Body of pancreas (tissue), 4 donors: ENCODE measurements at regions not wholly inside any gene's neighbourhood (a gene's known extent, or its start where the extent isn't known, plus 50 kb on each side); places are given as distances from the start of the nearest gene placed in this dataset.

Source experiments
- ATAC-seq: fragments of 150-250 bp; one replicate; pipeline ENCODE4 v1.9.1; 2016
- DNase-seq, 4 donors: peaks; one replicate each; pipeline ENCODE4 v3.0.0-alpha.2; 2019
- H3K27ac ChIP-seq, 4 donors: fragments of 200-600 bp; sonication (generic); 1 replicate in 3 of 4; 2 replicates in 1 of 4; pipeline versions ENCODE4 v1.5.1 to v1.6.1; 2016 to 2019; ENCODE audit warnings: mild to moderate bottlenecking in 1 of 4, mixed read lengths in 1 of 4, moderate library complexity in 1 of 4
- H3K27me3 ChIP-seq, 2 donors: fragments of 200-600 bp; sonication (generic); one replicate each; pipeline ENCODE4 v1.6.0; 2016; ENCODE audit warnings: mild to moderate bottlenecking in 1 of 2
- H3K36me3 ChIP-seq, 2 donors: fragments of 200-600 bp; sonication (generic); replicated peaks in 1 of 2; 2 replicates each; pipeline ENCODE4 v1.5.1; 2016; ENCODE audit warnings: low read depth in 2 of 2; ENCODE audit not compliant: insufficient read depth in 1 of 2
- H3K4me1 ChIP-seq: fragments of 200-600 bp; sonication (generic); one replicate; pipeline ENCODE4 v1.6.0; 2016
- H3K4me3 ChIP-seq, 2 donors: fragments of 200-600 bp; sonication (generic); 1 replicate in 1 of 2; 2 replicates in 1 of 2; pipeline ENCODE4 v1.5.1; 2016 to 2019
- H3K9me3 ChIP-seq, 3 donors: fragments of 200-600 bp; sonication (generic); 1 replicate in 2 of 3; 2 replicates in 1 of 3; pipeline ENCODE4 v1.5.1; 2016
- CTCF ChIP-seq, 7 experiments: fragments of 450-650 bp in 4 of 7; fragments of 200-600 bp in 3 of 7; sonication (generic) in 3 of 7; IDR thresholded peaks; one replicate each; pipeline ENCODE4 v1.5.1; 2016 to 2019; ENCODE audit warnings: antibody characterized with exemption in 7 of 7
- POLR2A ChIP-seq, 3 donors: fragments of 450-650 bp; IDR thresholded peaks; one replicate each; pipeline ENCODE4 v1.6.1; 2016; ENCODE audit warnings: antibody characterized with exemption in 3 of 3, mild to moderate bottlenecking in 2 of 3
- WGBS, 2 donors: methylation state at CpG; one replicate each; pipeline ENCODE4 v1.1.5; 2017; 5-methylcytosine and 5-hydroxymethylcytosine counted together
- intact Hi-C: fragments of 100-400 bp; cut with DNase I; formaldehyde crosslinking; loops from one replicate; pipeline ENCODE4 v1.15.1; 2023

DNA sequence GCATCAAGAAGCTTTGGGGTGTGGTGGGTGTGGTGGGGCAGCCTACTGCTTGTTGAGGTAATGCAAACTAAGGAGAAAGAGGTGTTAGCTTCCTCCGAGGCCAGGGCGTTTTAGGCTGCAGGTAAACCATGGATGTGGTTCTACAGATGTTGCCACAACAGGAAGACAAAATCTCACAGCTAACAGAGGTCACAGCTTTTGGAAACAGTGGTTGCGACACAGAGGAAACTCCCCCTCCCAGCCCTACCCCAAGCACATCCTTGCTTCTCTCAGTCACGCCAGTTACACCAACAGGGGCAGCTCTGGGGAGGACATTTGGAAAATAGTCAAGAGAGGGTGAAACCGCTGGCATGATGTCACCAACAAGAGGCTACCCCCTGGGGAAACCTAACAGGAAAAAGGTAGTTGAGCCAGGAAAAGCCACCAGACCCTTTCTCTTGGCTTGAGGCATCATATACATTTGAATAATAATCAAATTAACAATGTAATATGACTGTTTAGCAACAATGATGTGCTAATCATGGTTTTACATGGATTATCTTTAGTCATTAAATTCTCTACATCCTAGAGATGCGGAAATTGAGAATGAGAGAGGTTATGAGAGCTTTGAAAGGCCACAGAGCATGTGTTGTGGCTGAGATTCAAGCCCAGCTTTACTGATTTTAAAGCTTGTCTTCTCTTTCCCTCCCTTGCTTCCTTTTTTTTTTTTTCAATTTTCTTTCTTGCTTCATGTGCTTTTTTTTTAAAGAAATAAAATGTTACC, 82.2 kb upstream of the IL12B start:
- H3K4me3 ChIP-seq: no peak overlapping the region
- H3K36me3 ChIP-seq: no peaks in the 10 kb centered on the region
- TF ChIP-seq CTCF (IDR thresholded peaks at IDR 0.05): no peak
- TF ChIP-seq POLR2A (IDR thresholded peaks at IDR 0.05): no peak
- intact Hi-C loops: no loop called here
- H3K27me3 ChIP-seq: no peaks in the 10 kb centered on the region
- ATAC-seq: no peak
- H3K9me3 ChIP-seq: no peaks in the 10 kb centered on the region
- WGBS, 2 donors: 48 to 70% methylated on average over 6 of the region's 6 CpGs
- DNase-seq: peak in 1 of 4 donors; percentile 16
- H3K27ac ChIP-seq: no peak overlapping the region
- no peaks in the 10 kb centered on the region for H3K4me1 ChIP-seq

DNA sequence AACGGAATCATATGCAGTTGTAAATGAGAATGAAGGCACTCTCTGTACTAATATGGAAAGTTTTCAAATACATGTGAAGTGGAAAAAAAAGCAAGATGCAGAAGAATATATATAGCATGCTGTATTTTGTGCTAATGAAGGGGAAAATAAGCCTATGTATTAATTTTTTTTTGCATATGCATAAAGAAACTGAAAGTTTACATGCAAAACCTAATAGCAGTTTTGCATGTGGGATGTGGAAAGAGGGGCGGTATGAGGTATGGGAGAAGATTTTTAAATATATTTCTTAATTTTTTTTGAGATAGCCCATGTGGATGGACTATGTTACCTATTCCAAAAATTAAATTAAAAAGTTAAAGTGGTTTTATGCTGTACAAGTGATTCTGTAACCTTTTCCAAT, 83.7 kb upstream of the IL12B start:
- Histone ChIP-seq H3K4me3 (no peak overlapping the region), H3K27me3 (no peaks in the 10 kb centered on the region), H3K9me3 (no peaks in the 10 kb centered on the region), H3K36me3 (no peaks in the 10 kb centered on the region), H3K4me1 (no peaks in the 10 kb centered on the region), H3K27ac (no peak overlapping the region)
- WGBS, 2 donors: 50 to 55% methylated on average over 2 of the region's 2 CpGs
- DNase-seq: no peak
- intact Hi-C loops: no loop called here
- TF ChIP-seq POLR2A (IDR thresholded peaks at IDR 0.05) (no peak), CTCF (IDR thresholded peaks at IDR 0.05) (no peak)
- ATAC-seq: no peak

- H3K27ac ChIP-seq: no peak overlapping the region
- H3K9me3 ChIP-seq: no peaks in the 10 kb centered on the region
- intact Hi-C loops: no loop called here
- H3K4me1 ChIP-seq: no peaks in the 10 kb centered on the region
- no peak for ATAC-seq
- peak in 1 of 4 donors; percentile 7 for DNase-seq
- no peaks in the 10 kb centered on the region for H3K36me3 ChIP-seq
- TF ChIP-seq CTCF (IDR thresholded peaks at IDR 0.05) (no peak), POLR2A (IDR thresholded peaks at IDR 0.05) (no peak)
- no peak overlapping the region for H3K4me3 ChIP-seq
- no peaks in the 10 kb centered on the region for H3K27me3 ChIP-seq
- 71 to 77% methylated on average over 11 of the region's 11 CpGs for WGBS, 2 donors
These were observed 85.1 kb upstream of the IL12B start for GRCh38 chr5:159415301-159415937.

GRCh38 chr5:159416438-159416837, 86.2 kb upstream of the IL12B start:
- ATAC-seq (no peak), DNase-seq (no peak)
- H3K4me1 ChIP-seq: no peaks in the 10 kb centered on the region
- H3K4me3 ChIP-seq: no peak overlapping the region
- no peaks in the 10 kb centered on the region for H3K36me3 ChIP-seq
- no peak overlapping the region for H3K27ac ChIP-seq
- intact Hi-C loops: no loop called here
- H3K27me3 ChIP-seq: no peaks in the 10 kb centered on the region
- no peaks in the 10 kb centered on the region for H3K9me3 ChIP-seq
- 22 to 33% methylated on average over 6 of the region's 6 CpGs for WGBS, 2 donors
- TF ChIP-seq POLR2A (IDR thresholded peaks at IDR 0.05): no peak
- TF ChIP-seq CTCF (IDR thresholded peaks at IDR 0.05): no peak

- ATAC-seq (no peak), DNase-seq (no peak)
- Histone ChIP-seq H3K27me3 (no peaks in the 10 kb centered on the region), H3K4me1 (no peaks in the 10 kb centered on the region), H3K36me3 (no peaks in the 10 kb centered on the region), H3K9me3 (no peaks in the 10 kb centered on the region), H3K4me3 (no peak overlapping the region), H3K27ac (no peak overlapping the region)
- WGBS, 2 donors: 79 to 87% methylated on average over 4 of the region's 4 CpGs
- TF ChIP-seq POLR2A (IDR thresholded peaks at IDR 0.05): no peak
- TF ChIP-seq CTCF (IDR thresholded peaks at IDR 0.05): no peak
- intact Hi-C loops: no loop called here
These were observed 86.9 kb upstream of the IL12B start for GRCh38 chr5:159417170-159417569.
